Ramos (cell line): ENCODE measurements at regions not wholly inside any gene's neighbourhood (a gene's known extent, or its start where the extent isn't known, plus 50 kb on each side); places are given as distances from the start of the nearest gene placed in this dataset.

Source experiments
- in situ Hi-C: fragments of 300-500 bp; cut with MboI; formaldehyde crosslinking; loops from one replicate; pipeline ENCODE4 v1.14.3; 2022; ENCODE audit warnings: low sequenced_read_pairs; ENCODE audit not compliant: unreplicated experiment

- in situ Hi-C loops, result loop anchor here (25.0 kb wide), 1 partner anchor 1287 kb away; no protein-coding TSS in a partner anchor
These were observed 57.2 kb downstream of the C16orf82 start for GRCh38 chr16:27123795-27124409.

- in situ Hi-C loops, result no loop called here
These were observed 60.6 kb downstream of the C16orf82 start for GRCh38 chr16:27127308-27127707.

GRCh38 chr16:27129401-27129800 is 62.7 kb downstream of the C16orf82 start:
- in situ Hi-C loops, result no loop called here

GRCh38 chr16:27138257-27138656 is 65.1 kb upstream of the KDM8 start:
- in situ Hi-C loops, result no loop called here

GRCh38 chr16:27145630-27146029 is 57.7 kb upstream of the KDM8 start:
- in situ Hi-C loops, result no loop called here

- in situ Hi-C loops, result loop anchor here (25.0 kb wide), 1 partner anchor 312 kb away; no protein-coding TSS in a partner anchor
These were observed 53.3 kb upstream of the KDM8 start for GRCh38 chr16:27149986-27150385.

GRCh38 chr16:27152121-27152520 is 51.2 kb upstream of the KDM8 start:
- in situ Hi-C loops, result loop anchor here (25.0 kb wide), 1 partner anchor 310 kb away; no protein-coding TSS in a partner anchor

GRCh38 chr16:27152801-27153200 is 50.5 kb upstream of the KDM8 start:
- in situ Hi-C loops, result loop anchor here (25.0 kb wide), 1 partner anchor 310 kb away; no protein-coding TSS in a partner anchor
